ENCODE measurements at regions not wholly inside any gene's neighbourhood (a gene's known extent, or its start where the extent isn't known, plus 50 kb on each side); places are given as distances from the start of the nearest gene placed in this dataset.

GRCh38 chr10:24153537-24153936 lies 55.4 kb upstream of the KIAA1217 start:
- Mint-ChIP-seq H3K4me3 (no peak overlapping the region), H3K36me3 (peaks cover 3% of the 10 kb centered on the region), H3K9me3 (ENCODE audit: low read depth) (peaks cover 15% of the 10 kb centered on the region), H3K4me1 (ENCODE audit: low read depth) (no peaks in the 10 kb centered on the region), H3K27ac (no peak overlapping the region), H3K27me3 (no peaks in the 10 kb centered on the region)

- Mint-ChIP-seq H3K36me3 (peaks cover 3% of the 10 kb centered on the region), H3K4me3 (no peak overlapping the region), H3K9me3 (ENCODE audit: low read depth) (peaks cover 15% of the 10 kb centered on the region), H3K27me3 (peaks cover 2% of the 10 kb centered on the region), H3K27ac (no peak overlapping the region), H3K4me1 (ENCODE audit: low read depth) (no peaks in the 10 kb centered on the region)
These were observed 52.3 kb upstream of the KIAA1217 start for GRCh38 chr10:24156686-24157085.

GRCh38 chr10:24157567-24157966 lies 51.4 kb upstream of the KIAA1217 start:
- peaks cover 3% of the 10 kb centered on the region for H3K36me3 Mint-ChIP-seq
- H3K27me3 Mint-ChIP-seq = peaks cover 2% of the 10 kb centered on the region
- H3K27ac Mint-ChIP-seq = no peak overlapping the region
- peaks cover 15% of the 10 kb centered on the region for H3K9me3 Mint-ChIP-seq (ENCODE audit: low read depth)
- H3K4me1 Mint-ChIP-seq (ENCODE audit: low read depth) = no peaks in the 10 kb centered on the region
- H3K4me3 Mint-ChIP-seq = no peak overlapping the region
